ENCODE measurements at regions not wholly inside any gene's neighbourhood (a gene's known extent, or its start where the extent isn't known, plus 50 kb on each side); places are given as distances from the start of the nearest gene placed in this dataset.

GRCh38 chr2:67560771-67561456 lies 163.8 kb downstream of the ETAA1 start:
- no peak for DNase-seq
- H3K27me3 ChIP-seq: no peaks in the 10 kb centered on the region

GRCh38 chr2:67561457-67561965 lies 164.4 kb downstream of the ETAA1 start:
- no peaks in the 10 kb centered on the region for H3K36me3 ChIP-seq
- H3K4me3 ChIP-seq: no peak overlapping the region
- peak; percentile 9 for DNase-seq
- no peaks in the 10 kb centered on the region for H3K27me3 ChIP-seq
- no peaks in the 10 kb centered on the region for H3K9me3 ChIP-seq

More at GRCh38 chr2:67560771-67561456, 163.8 kb downstream of the ETAA1 start:
- no peaks in the 10 kb centered on the region for H3K36me3 ChIP-seq
- H3K9me3 ChIP-seq: no peaks in the 10 kb centered on the region
- no peak overlapping the region for H3K4me3 ChIP-seq

GRCh38 chr2:67564076-67564475 lies 166.9 kb downstream of the ETAA1 start:
- H3K4me3 ChIP-seq: no peak overlapping the region
- no peak for DNase-seq
- H3K27me3 ChIP-seq: no peaks in the 10 kb centered on the region
- no peaks in the 10 kb centered on the region for H3K9me3 ChIP-seq
- H3K36me3 ChIP-seq: no peaks in the 10 kb centered on the region

GRCh38 chr2:67564626-67565025 lies 167.5 kb downstream of the ETAA1 start:
- peaks cover under 1% of the 10 kb centered on the region; the same call in 1 of the 2 replicates for H3K9me3 ChIP-seq
- no peak overlapping the region for H3K4me3 ChIP-seq
- H3K36me3 ChIP-seq: no peaks in the 10 kb centered on the region
- no peaks in the 10 kb centered on the region for H3K27me3 ChIP-seq
- DNase-seq: no peak

GRCh38 chr2:67565262-67565661 lies 168.1 kb downstream of the ETAA1 start:
- DNase-seq: no peak
- Histone ChIP-seq H3K27me3 (no peaks in the 10 kb centered on the region), H3K9me3 (peaks cover 3% of the 10 kb centered on the region; the same call in 1 of the 2 replicates), H3K4me3 (no peak overlapping the region), H3K36me3 (no peaks in the 10 kb centered on the region)

- H3K4me3 ChIP-seq: no peak overlapping the region
- no peaks in the 10 kb centered on the region for H3K36me3 ChIP-seq
- DNase-seq: peak; percentile 13
Measured at GRCh38 chr2:67565761-67566160, 168.6 kb downstream of the ETAA1 start.

GRCh38 chr2:67566285-67566684 lies 169.2 kb downstream of the ETAA1 start:
- Histone ChIP-seq H3K4me3 (no peak overlapping the region), H3K36me3 (no peaks in the 10 kb centered on the region), H3K9me3 (peaks cover 6% of the 10 kb centered on the region; the same call in 1 of the 2 replicates), H3K27me3 (no peaks in the 10 kb centered on the region)
- DNase-seq: no peak

More at GRCh38 chr2:67565761-67566160, 168.6 kb downstream of the ETAA1 start:
- Histone ChIP-seq H3K27me3 (no peaks in the 10 kb centered on the region), H3K9me3 (peaks cover 3% of the 10 kb centered on the region; the same call in 1 of the 2 replicates)

- Histone ChIP-seq H3K27me3 (no peaks in the 10 kb centered on the region), H3K4me3 (no peak overlapping the region), H3K9me3 (peaks cover 7% of the 10 kb centered on the region; the same call in 1 of the 2 replicates), H3K36me3 (no peaks in the 10 kb centered on the region)
- DNase-seq: no peak
Measured at GRCh38 chr2:67566958-67567635, 170.0 kb downstream of the ETAA1 start.

- no peak for DNase-seq
- H3K27me3 ChIP-seq: no peaks in the 10 kb centered on the region
- H3K36me3 ChIP-seq: no peaks in the 10 kb centered on the region
- H3K4me3 ChIP-seq: no peak overlapping the region
- peaks cover 7% of the 10 kb centered on the region; the same call in 1 of the 2 replicates for H3K9me3 ChIP-seq
Measured at GRCh38 chr2:67567886-67568285, 170.8 kb downstream of the ETAA1 start.

GRCh38 chr2:67570611-67571010 lies 173.5 kb downstream of the ETAA1 start:
- Histone ChIP-seq H3K9me3 (peaks cover 11% of the 10 kb centered on the region), H3K36me3 (no peaks in the 10 kb centered on the region), H3K27me3 (no peaks in the 10 kb centered on the region), H3K4me3 (no peak overlapping the region)
- no peak for DNase-seq

GRCh38 chr2:67571785-67572718 lies 174.9 kb downstream of the ETAA1 start:
- Histone ChIP-seq H3K36me3 (no peaks in the 10 kb centered on the region), H3K27me3 (no peaks in the 10 kb centered on the region), H3K9me3 (peaks cover 11% of the 10 kb centered on the region), H3K4me3 (no peak overlapping the region)
- peak; percentile 31 for DNase-seq

- DNase-seq: peak; percentile 86
- Histone ChIP-seq H3K36me3 (no peaks in the 10 kb centered on the region), H3K9me3 (peaks cover 11% of the 10 kb centered on the region), H3K27me3 (no peaks in the 10 kb centered on the region), H3K4me3 (no peak overlapping the region)
Measured at GRCh38 chr2:67572721-67573435, 175.7 kb downstream of the ETAA1 start.

- H3K4me3 ChIP-seq: no peak overlapping the region
Measured at GRCh38 chr2:67574230-67574629, 177.1 kb downstream of the ETAA1 start.

GRCh38 chr2:67576226-67576625 lies 179.1 kb downstream of the ETAA1 start:
- Histone ChIP-seq H3K9me3 (peaks cover 6% of the 10 kb centered on the region), H3K27me3 (no peaks in the 10 kb centered on the region), H3K4me3 (no peak overlapping the region), H3K36me3 (no peaks in the 10 kb centered on the region)
- no peak for DNase-seq

More at GRCh38 chr2:67574230-67574629, 177.1 kb downstream of the ETAA1 start:
- Histone ChIP-seq H3K27me3 (no peaks in the 10 kb centered on the region), H3K9me3 (peaks cover 11% of the 10 kb centered on the region), H3K36me3 (no peaks in the 10 kb centered on the region)
- peak; percentile 16 for DNase-seq

- H3K27me3 ChIP-seq: no peaks in the 10 kb centered on the region
- H3K9me3 ChIP-seq: peaks cover 4% of the 10 kb centered on the region; the same call in 1 of the 2 replicates
- H3K4me3 ChIP-seq: no peak overlapping the region
- DNase-seq: no peak
- H3K36me3 ChIP-seq: no peaks in the 10 kb centered on the region
Measured at GRCh38 chr2:67576991-67577390, 179.9 kb downstream of the ETAA1 start.

GRCh38 chr2:67579216-67579615 lies 182.1 kb downstream of the ETAA1 start:
- DNase-seq: no peak
- Histone ChIP-seq H3K27me3 (no peaks in the 10 kb centered on the region), H3K4me3 (no peak overlapping the region), H3K36me3 (no peaks in the 10 kb centered on the region), H3K9me3 (peaks cover 11% of the 10 kb centered on the region)
